GM12878 (cell line): ENCODE measurements at regions not wholly inside any gene's neighbourhood (a gene's known extent, or its start where the extent isn't known, plus 50 kb on each side); places are given as distances from the start of the nearest gene placed in this dataset.
"Not testable (repeated sequence)": the region's sequence is repeated elsewhere in the genome, so short reads cannot be mapped to it uniquely, and the experiment has no call there.

ENCODE experiments used
- ATAC-seq: fragments of 200-7000 bp; cut with Tn5 transposase; 3 replicates; pipeline ENCODE4 v1.9.1; 2020; ENCODE audit warnings: mild to moderate bottlenecking, moderate library complexity
- BruUV-seq: library from RNA; stranded (reverse); fragments of 400-500 nt; replicated peaks from 2 replicates; lab custom pipeline; 2021; lab: Mats Ljungman, UMichigan
- CTCF ChIA-PET: fragments of 300-600 bp; sonication (Branson Sonifier 250); formaldehyde crosslinking; extraction: SDS; loops from one replicate; lab custom pipeline; 2021; ENCODE audit warnings: inconsistent platforms; lab: Yijun Ruan, JAX
- POLR2A ChIA-PET: fragments of 350-600 bp; formaldehyde crosslinking; extraction: SDS; loops from one replicate; lab custom pipeline; 2021; ENCODE audit warnings: inconsistent platforms; lab: Charles Lee
- RAD21 ChIA-PET: fragments of 300-600 bp; sonication (Branson Sonifier 250); formaldehyde crosslinking; loops from one replicate; lab custom pipeline; 2023; ENCODE audit warnings: antibody characterized with exemption; ENCODE audit not compliant: unreplicated experiment; lab: Charles Lee
- SMC1A ChIA-PET: fragments of 300-600 bp; sonication (Branson Sonifier 250); formaldehyde crosslinking; loops from one replicate; lab custom pipeline; 2023; ENCODE audit not compliant: unreplicated experiment, uncharacterized antibody; lab: Charles Lee
- DNase-seq: peaks from one replicate; pipeline ENCODE4 v3.0.0-alpha.2; 2011; ENCODE audit warnings: low read depth, low spot score
- FAIRE-seq: peaks from 3 replicates; lab custom pipeline; 2011; peaks lifted over from hg19 to GRCh38; lab: Jason Lieb, UNC
- H2AFZ ChIP-seq: 2 replicates; pipeline ENCODE4 v1.6.0; 2011; ENCODE audit warnings: low read depth, low read length, control low read depth; ENCODE audit not compliant: control insufficient read depth
- H3K27ac ChIP-seq: 2 replicates; pipeline ENCODE4 v1.5.1; 2011; ENCODE audit warnings: control low read depth; ENCODE audit not compliant: control insufficient read depth, insufficient read depth
- H3K27me3 ChIP-seq, 2 experiments: replicated peaks in 1 of 2; 2 replicates each; pipeline versions ENCODE4 v1.6.0 to v1.6.1; 2011; ENCODE audit warnings: low read length in 1 of 2; ENCODE audit not compliant: control insufficient read depth in 2 of 2, insufficient read depth in 2 of 2
- H3K36me3 ChIP-seq, 2 experiments: 2 replicates each; pipeline ENCODE4 v1.5.1; 2011; ENCODE audit warnings: low read length in 1 of 2; ENCODE audit not compliant: control insufficient read depth in 2 of 2, insufficient read depth in 2 of 2
- H3K4me1 ChIP-seq: 2 replicates; pipeline ENCODE4 v1.6.1; 2011; ENCODE audit warnings: mild to moderate bottlenecking, low read length, moderate library complexity, mixed read lengths; ENCODE audit not compliant: control insufficient read depth, insufficient read depth
- H3K4me2 ChIP-seq: 2 replicates; pipeline ENCODE4 v1.6.0; 2011; ENCODE audit warnings: control low read depth; ENCODE audit not compliant: control insufficient read depth, insufficient read depth
- H3K4me3 ChIP-seq: fragments of 200-600 bp; sonication (generic); 2 replicates; pipeline ENCODE4 v1.5.1; 2016
- H3K79me2 ChIP-seq: 2 replicates; pipeline ENCODE4 v1.6.0; 2011; ENCODE audit warnings: low read length; ENCODE audit not compliant: control insufficient read depth, insufficient read depth
- H3K9ac ChIP-seq: 2 replicates; pipeline ENCODE4 v1.8.0; 2011; ENCODE audit warnings: low read length, control low read depth, mixed read lengths; ENCODE audit not compliant: control insufficient read depth, insufficient read depth
- H3K9me3 ChIP-seq: replicated peaks from 3 replicates; pipeline ENCODE4 v1.5.1; 2011; ENCODE audit warnings: mild to moderate bottlenecking, low read length; ENCODE audit not compliant: control insufficient read depth, insufficient read depth
- H4K20me1 ChIP-seq: 2 replicates; pipeline ENCODE4 v1.6.0; 2011; ENCODE audit not compliant: control insufficient read depth, insufficient read depth
- FOXK2 ChIP-seq: fragments of 450-650 bp; IDR thresholded peaks from 2 replicates; pipeline ENCODE4 v1.6.1; 2017; ENCODE audit warnings: mild to moderate bottlenecking, moderate library complexity
- HDAC2 ChIP-seq: fragments of 200-600 bp; sonication (generic); IDR thresholded peaks from 2 replicates; pipeline ENCODE4 v1.6.1; 2017
- IKZF2 ChIP-seq, 2 experiments: fragments of 450-650 bp; IDR thresholded peaks; 2 replicates each; pipeline ENCODE4 v1.6.1; 2017; ENCODE audit warnings: mild to moderate bottlenecking in 2 of 2, moderate library complexity in 2 of 2
- JUND ChIP-seq: IDR thresholded peaks from 2 replicates; pipeline ENCODE4 v1.6.1; 2012; ENCODE audit warnings: low read depth, mild to moderate bottlenecking, low read length, improper control_type of control experiment, moderate library complexity
- NFYA ChIP-seq: IDR thresholded peaks from 2 replicates; pipeline ENCODE4 v1.6.1; 2011; ENCODE audit warnings: low read depth, mild to moderate bottlenecking, low read length, improper control_type of control experiment, borderline replicate concordance
- RUNX3 ChIP-seq: IDR thresholded peaks from 2 replicates; pipeline ENCODE4 v1.6.1; 2012; ENCODE audit warnings: low read length, inconsistent platforms
- ZNF274 ChIP-seq: IDR thresholded peaks from one replicate; pipeline ENCODE4 v1.8.0; 2011; ENCODE audit not compliant: insufficient read length, insufficient read depth
- WGBS: methylation state at CpG from one replicate; pipeline ENCODE4 v1.1.6; 2016; ENCODE audit warnings: low lambda C conversion rate; ENCODE audit not compliant: insufficient replicate concordance, insufficient coverage; ENCODE audit errors: missing lambda C conversion rate; 5-methylcytosine and 5-hydroxymethylcytosine counted together
- in situ Hi-C: fragments of 300-500 bp; cut with MboI; formaldehyde crosslinking; loops from 9 replicates; pipeline ENCODE4 v1.14.3; 2018; ENCODE audit warnings: mixed read lengths
- intact Hi-C: fragments of 100-400 bp; cut with micrococcal nuclease; formaldehyde crosslinking; loops from one replicate; pipeline ENCODE4 v1.14.2; 2022; ENCODE audit not compliant: unreplicated experiment

- Histone ChIP-seq H3K79me2 (no peaks in the 10 kb centered on the region), H4K20me1 (no peaks in the 10 kb centered on the region), H3K9ac (no peak overlapping the region), H3K36me3 (no peaks in the 10 kb centered on the region), H3K4me3 (no peak overlapping the region), H3K9me3 (no peaks in the 10 kb centered on the region; the same call in 2 of the 3 replicates), H2AFZ (no peak overlapping the region), H3K27ac (no peak overlapping the region), H3K4me1 (no peaks in the 10 kb centered on the region), H3K4me2 (no peak overlapping the region), H3K27me3 (no peaks in the 10 kb centered on the region)
- ChIA-PET RAD21 (no interaction called here), SMC1A (no interaction called here), POLR2A (no interaction called here), CTCF (no interaction called here)
- no TSS peak for BruUV-seq
- in situ Hi-C loops, result no loop called here
- 76% methylated on average over 8 of the region's 8 CpGs for WGBS
- intact Hi-C loops, result no loop called here
- FAIRE-seq (no peak), ATAC-seq (no peak), DNase-seq (no peak)
- TF ChIP-seq NFYA (no peak), FOXK2 (no peak), RUNX3 (no peak), HDAC2 (no peak), JUND (no peak), IKZF2 (IDR thresholded peaks at IDR 0.05) (no peak), ZNF274 (no peak)
Measured at GRCh38 chr4:3598695-3599227, 66.5 kb upstream of the LRPAP1 start.

- 37% methylated on average over 13 of the region's 13 CpGs for WGBS
- in situ Hi-C loops, H3K4me1 ChIP-seq, BruUV-seq, H3K4me2 ChIP-seq, SMC1A ChIA-PET, H3K36me3 ChIP-seq, POLR2A ChIA-PET, H3K27me3 ChIP-seq, H3K27ac ChIP-seq, FAIRE-seq, intact Hi-C loops, H3K9ac ChIP-seq, DNase-seq, CTCF ChIA-PET, H4K20me1 ChIP-seq, H3K79me2 ChIP-seq, RAD21 ChIA-PET, ATAC-seq, H2AFZ ChIP-seq, H3K4me3 ChIP-seq, H3K9me3 ChIP-seq: not testable (repeated sequence)
Measured at GRCh38 chr4:3597896-3598505, 65.8 kb upstream of the LRPAP1 start.

GRCh38 chr4:3596957-3597733 is 64.9 kb upstream of the LRPAP1 start:
- in situ Hi-C loops, H2AFZ ChIP-seq, intact Hi-C loops, H3K4me2 ChIP-seq, FAIRE-seq, ATAC-seq, H3K9me3 ChIP-seq, H3K27me3 ChIP-seq, H3K36me3 ChIP-seq, H3K79me2 ChIP-seq, CTCF ChIA-PET, POLR2A ChIA-PET, H3K9ac ChIP-seq, H3K4me1 ChIP-seq, DNase-seq, RAD21 ChIA-PET, H3K4me3 ChIP-seq, H4K20me1 ChIP-seq, SMC1A ChIA-PET, BruUV-seq, H3K27ac ChIP-seq: not testable (repeated sequence)
- WGBS, result 39% methylated on average over 22 of the region's 23 CpGs
